Stimulated activated CD8-positive, alpha-beta memory T cell treated with anti-CD3 and anti-CD28 coated beads, Interleukin-7, amount 100 ng/mL, for 1 hour (primary cell): ENCODE measurements at regions not wholly inside any gene's neighbourhood (a gene's known extent, or its start where the extent isn't known, plus 50 kb on each side); places are given as distances from the start of the nearest gene placed in this dataset.
"Not testable (repeated sequence)": the region's sequence is repeated elsewhere in the genome, so short reads cannot be mapped to it uniquely, and the experiment has no call there.

ENCODE experiments used
- DNase-seq, 2 donors: peaks; one replicate each; pipeline ENCODE4 v3.0.0-alpha.2; 2020; ENCODE audit warnings: low read depth in 2 of 2

DNA sequence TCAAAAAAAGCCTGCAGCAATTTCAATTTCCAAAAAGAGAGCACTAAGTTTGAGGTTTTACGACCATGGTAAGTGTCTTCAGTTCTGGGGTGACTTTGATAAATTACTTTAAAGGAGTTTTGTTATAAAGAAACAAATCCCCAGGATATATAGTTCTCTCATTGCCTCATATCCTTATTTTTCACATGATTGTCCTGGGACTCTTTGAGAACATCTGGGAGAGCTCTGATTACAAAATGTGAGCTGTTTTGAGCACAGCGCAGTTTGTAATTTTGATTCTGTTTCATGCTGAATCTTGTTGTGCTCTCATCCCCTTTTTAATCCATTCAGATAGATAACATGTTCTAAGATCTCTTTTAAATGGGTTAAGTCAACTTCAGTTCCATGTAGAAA lies 67.7 kb upstream of the DCN start:
- DNase-seq: no peak

DNA sequence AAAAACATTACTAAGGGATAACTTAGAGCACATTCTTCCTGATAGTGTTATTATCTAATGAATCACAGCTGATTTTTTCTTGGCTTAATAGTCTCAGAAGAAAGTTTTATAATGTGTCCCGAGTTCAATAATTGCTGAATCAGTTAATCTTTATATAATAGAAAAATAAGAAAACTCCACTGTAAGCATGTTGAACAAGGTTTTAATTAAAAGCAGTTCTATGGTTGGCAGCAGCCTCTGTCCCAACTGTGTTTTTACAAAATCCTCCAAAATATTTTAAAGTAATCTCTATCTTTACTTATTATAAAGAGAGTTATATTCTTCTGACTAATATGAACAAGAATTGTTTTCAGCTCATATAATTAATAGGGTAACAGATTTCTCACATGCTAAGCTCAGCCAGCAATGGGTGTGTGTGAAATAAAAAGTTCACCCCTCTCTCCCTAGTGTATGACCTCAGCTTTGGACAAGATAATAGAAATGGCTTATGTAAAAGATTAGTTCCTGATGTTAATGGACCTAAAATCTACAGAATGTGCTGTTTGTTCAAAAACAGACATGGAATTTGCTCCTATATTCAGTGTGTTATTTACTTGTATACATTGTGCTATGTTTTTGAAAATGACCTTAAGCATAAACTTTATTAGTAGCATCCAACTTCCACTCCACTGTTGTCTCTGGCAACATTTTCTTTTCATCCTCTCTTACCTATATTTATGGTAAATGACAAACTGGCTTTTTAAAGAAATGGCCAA lies 67.1 kb upstream of the DCN start:
- DNase-seq: no peak

GRCh38 chr12:91249054-91249453 lies 66.4 kb upstream of the DCN start:
- no peak for DNase-seq

DNA sequence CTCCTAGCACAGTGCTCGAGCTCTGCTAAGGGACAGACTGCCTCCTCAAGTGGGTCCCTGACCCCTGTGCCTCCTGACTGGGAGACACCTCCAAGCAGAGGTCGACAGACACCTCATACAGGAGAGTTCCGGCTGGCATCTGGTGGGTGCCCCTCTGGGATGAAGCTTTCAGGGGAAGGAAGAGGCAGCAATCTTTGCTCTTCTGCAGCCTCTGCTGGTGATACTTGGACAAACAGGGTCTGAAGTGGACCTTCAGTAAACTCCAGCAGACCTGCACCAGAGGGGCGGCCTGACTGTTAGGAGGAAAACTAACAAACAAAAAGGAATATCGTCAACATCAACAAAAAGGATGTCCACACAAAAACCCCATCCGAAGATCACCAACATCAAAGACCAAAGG lies 60.6 kb upstream of the DCN start:
- not testable (repeated sequence) for DNase-seq

GRCh38 chr12:91241756-91242155 lies 59.1 kb upstream of the DCN start:
- no peak for DNase-seq

- DNase-seq: no peak
Measured at GRCh38 chr12:91240386-91241095, 57.9 kb upstream of the DCN start.

DNA sequence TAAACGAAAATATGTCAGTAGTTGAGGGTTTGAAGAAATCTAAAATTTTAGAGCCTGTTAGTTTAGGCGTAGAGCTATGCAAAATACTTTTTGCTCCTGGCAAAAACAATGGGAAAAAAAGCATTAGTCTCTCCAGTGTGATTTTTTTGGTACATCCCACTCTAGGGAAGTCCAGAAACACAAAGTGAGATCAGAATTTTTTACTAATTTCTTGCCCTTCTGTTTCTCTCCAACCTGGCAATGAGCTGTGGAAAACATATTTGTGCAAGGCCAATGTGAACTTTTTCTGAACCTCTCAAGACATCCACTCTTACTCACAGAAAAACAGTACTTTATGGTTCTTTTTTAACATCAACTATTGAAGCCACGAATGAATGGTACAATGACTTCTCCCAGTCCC lies 56.9 kb upstream of the DCN start:
- no peak for DNase-seq
